HepG2 (cell line): ENCODE measurements at regions not wholly inside any gene's neighbourhood (a gene's known extent, or its start where the extent isn't known, plus 50 kb on each side); places are given as distances from the start of the nearest gene placed in this dataset.

Experiments used
- ATAC-seq: fragments of 200-7000 bp; cut with Tn5 transposase; 3 replicates; pipeline ENCODE4 v1.9.1; 2020; ENCODE audit warnings: mild to moderate bottlenecking, moderate library complexity
- BruUV-seq: library from RNA; stranded (reverse); fragments of 400-500 nt; replicated peaks from 2 replicates; lab custom pipeline; 2021; lab: Mats Ljungman, UMichigan
- CTCF ChIA-PET: fragments of 300-600 bp; formaldehyde crosslinking; extraction: SDS; loops from one replicate; lab custom pipeline; 2021; ENCODE audit warnings: low total read pairs, inconsistent platforms, low intra/inter-chr PET ratio; lab: Yijun Ruan, JAX
- POLR2A ChIA-PET: fragments of 350-600 bp; sonication (Branson Sonifier 250); formaldehyde crosslinking; loops from one replicate; lab custom pipeline; 2020; ENCODE audit warnings: antibody characterized with exemption, inconsistent platforms; lab: Yijun Ruan, JAX
- DNase-seq: peaks from one replicate; pipeline ENCODE4 v3.0.0-alpha.2; 2015; ENCODE audit warnings: low spot score
- FAIRE-seq: peaks from 3 replicates; lab custom pipeline; 2011; peaks lifted over from hg19 to GRCh38; lab: Jason Lieb, UNC
- H2AFZ ChIP-seq: one replicate; pipeline ENCODE4 v1.6.1; 2011; ENCODE audit warnings: low read length, inconsistent platforms
- H3K27ac ChIP-seq: fragments of 300-600 bp; 3 replicates; pipeline ENCODE4 v1.8.0; 2011; ENCODE audit warnings: mixed run types, mild to moderate bottlenecking, mixed read lengths, low read length, inconsistent platforms; ENCODE audit not compliant: insufficient read depth; ENCODE audit errors: extremely low read length
- H3K27me3 ChIP-seq, 2 experiments: fragments of 200-600 bp in 1 of 2; 2 replicates in 1 of 2; 3 replicates in 1 of 2; pipeline versions ENCODE4 v1.6.0 to v1.8.0; 2011; ENCODE audit warnings: low read length in 2 of 2, mild to moderate bottlenecking in 2 of 2, moderate library complexity in 2 of 2, inconsistent platforms in 1 of 2; ENCODE audit not compliant: insufficient read depth in 2 of 2, control insufficient read depth in 1 of 2
- H3K36me3 ChIP-seq, 2 experiments: fragments of 200-600 bp in 1 of 2; replicated peaks in 1 of 2; 2 replicates in 1 of 2; 3 replicates in 1 of 2; pipeline versions ENCODE4 v1.5.1 to v1.8.0; 2011; ENCODE audit warnings: low read length in 2 of 2, inconsistent platforms in 1 of 2; ENCODE audit not compliant: insufficient read depth in 2 of 2, control insufficient read depth in 1 of 2
- H3K4me1 ChIP-seq: 2 replicates; pipeline ENCODE4 v1.5.1; 2012; ENCODE audit warnings: low read length, inconsistent platforms; ENCODE audit not compliant: insufficient read depth
- H3K4me2 ChIP-seq: 2 replicates; pipeline ENCODE4 v1.6.0; 2011; ENCODE audit warnings: low read depth, low read length, inconsistent platforms
- H3K4me3 ChIP-seq, 3 experiments: fragments of 200-600 bp in 1 of 3; sonication (generic), shearing (Covaris generic) in 1 of 3; replicated peaks in 1 of 3; 2 replicates each; pipeline ENCODE4 v1.5.1; 2011 to 2016; ENCODE audit warnings: low read length in 3 of 3, inconsistent platforms in 2 of 3, low read depth in 2 of 3, mild to moderate bottlenecking in 2 of 3, control low read depth in 1 of 3, mixed read lengths in 1 of 3; ENCODE audit not compliant: insufficient read depth in 1 of 3
- H3K79me2 ChIP-seq: one replicate; pipeline ENCODE4 v1.6.1; 2011; ENCODE audit warnings: low read length, inconsistent platforms; ENCODE audit not compliant: insufficient read depth
- H3K9ac ChIP-seq: 2 replicates; pipeline ENCODE4 v1.6.0; 2011; ENCODE audit warnings: mild to moderate bottlenecking, low read depth, low read length, inconsistent platforms; ENCODE audit not compliant: insufficient read depth
- H3K9me3 ChIP-seq: 2 replicates; pipeline ENCODE4 v1.5.1; 2012; ENCODE audit warnings: mild to moderate bottlenecking, low read length
- H4K20me1 ChIP-seq: 2 replicates; pipeline ENCODE4 v1.6.0; 2011; ENCODE audit warnings: inconsistent platforms, mild to moderate bottlenecking, low read length, moderate library complexity; ENCODE audit not compliant: insufficient read depth
- AGO1 ChIP-seq: fragments of 200-400 bp; formaldehyde crosslinking; IDR thresholded peaks from 2 replicates; pipeline ENCODE4 v1.6.1; 2017; ENCODE audit warnings: mild to moderate bottlenecking, low read depth, low read length, moderate library complexity; ENCODE audit not compliant: poor library complexity, severe bottlenecking
- JUN ChIP-seq: sonication (generic); formaldehyde crosslinking; IDR thresholded peaks from 2 replicates; pipeline ENCODE4 v1.4.0; 2020; ENCODE audit warnings: mild to moderate bottlenecking, missing genetic modification reagents
- KLF9 ChIP-seq: IDR thresholded peaks from 2 replicates; pipeline ENCODE4 v1.6.1; 2016; ENCODE audit warnings: low read depth
- SOX13 ChIP-seq, 3 experiments: fragments of 450-650 bp in 1 of 3; sonication (generic) in 1 of 3; formaldehyde crosslinking in 1 of 3; IDR thresholded peaks in 2 of 3; conservative IDR thresholded peaks in 1 of 3; 2 replicates each; pipeline versions ENCODE4 v1.5.0 to v1.6.1; 2016 to 2020; ENCODE audit warnings: antibody characterized with exemption in 1 of 3, mild to moderate bottlenecking in 1 of 3, missing compliant biosample characterization in 1 of 3, missing genetic modification reagents in 1 of 3, moderate library complexity in 1 of 3
- ZBTB42 ChIP-seq: sonication (generic); formaldehyde crosslinking; IDR thresholded peaks from 2 replicates; pipeline ENCODE4 v1.5.0; 2020; ENCODE audit warnings: mild to moderate bottlenecking, missing genetic modification reagents
- ZHX2 ChIP-seq, 2 experiments: sonication (generic) in 1 of 2; formaldehyde crosslinking in 1 of 2; IDR thresholded peaks; 2 replicates each; pipeline versions ENCODE4 v1.6.1 to v1.9.0; 2014 to 2022; ENCODE audit warnings: antibody characterized with exemption in 1 of 2, borderline replicate concordance in 1 of 2, inconsistent platforms in 1 of 2, low read depth in 1 of 2, missing genetic modification reagents in 1 of 2
- ZNF577 ChIP-seq: sonication (generic); formaldehyde crosslinking; IDR thresholded peaks from 2 replicates; pipeline ENCODE4 v1.4.0; 2020; ENCODE audit warnings: mild to moderate bottlenecking, low read depth, missing genetic modification reagents, borderline replicate concordance
- ZNF709 ChIP-seq: sonication (generic); formaldehyde crosslinking; IDR thresholded peaks from 2 replicates; pipeline ENCODE4 v1.5.0; 2020; ENCODE audit warnings: mild to moderate bottlenecking, missing genetic modification reagents
- ZNF766 ChIP-seq: sonication (generic); formaldehyde crosslinking; IDR thresholded peaks from 2 replicates; pipeline ENCODE4 v1.5.0; 2020; ENCODE audit warnings: missing genetic modification reagents, borderline replicate concordance
- WGBS: methylation state at CpG from one replicate; pipeline ENCODE4 v1.1.6; 2017; ENCODE audit warnings: low lambda C conversion rate; 5-methylcytosine and 5-hydroxymethylcytosine counted together
- in situ Hi-C: cut with HindIII; loops from 2 replicates; pipeline ENCODE4 v1.10.0; 2017; ENCODE audit warnings: low pct_unique_long_range_greater_than_20kb; ENCODE audit not compliant: extremely low pct_ligation_motif_present
- intact Hi-C: fragments of 100-400 bp; cut with micrococcal nuclease; formaldehyde crosslinking; loops from one replicate; pipeline ENCODE4 v1.10.0; 2022; ENCODE audit not compliant: unreplicated experiment
- TF ChIP-seq, protein P1 (sequence below): sonication (generic); formaldehyde crosslinking; IDR thresholded peaks from 2 replicates; pipeline ENCODE4 v1.9.0; 2022; ENCODE audit warnings: low read depth, missing genetic modification reagents
- TF ChIP-seq, protein P2 (sequence below): sonication (generic); formaldehyde crosslinking; IDR thresholded peaks from 2 replicates; pipeline ENCODE4 v1.4.0; 2020; ENCODE audit warnings: missing genetic modification reagents

DNA sequence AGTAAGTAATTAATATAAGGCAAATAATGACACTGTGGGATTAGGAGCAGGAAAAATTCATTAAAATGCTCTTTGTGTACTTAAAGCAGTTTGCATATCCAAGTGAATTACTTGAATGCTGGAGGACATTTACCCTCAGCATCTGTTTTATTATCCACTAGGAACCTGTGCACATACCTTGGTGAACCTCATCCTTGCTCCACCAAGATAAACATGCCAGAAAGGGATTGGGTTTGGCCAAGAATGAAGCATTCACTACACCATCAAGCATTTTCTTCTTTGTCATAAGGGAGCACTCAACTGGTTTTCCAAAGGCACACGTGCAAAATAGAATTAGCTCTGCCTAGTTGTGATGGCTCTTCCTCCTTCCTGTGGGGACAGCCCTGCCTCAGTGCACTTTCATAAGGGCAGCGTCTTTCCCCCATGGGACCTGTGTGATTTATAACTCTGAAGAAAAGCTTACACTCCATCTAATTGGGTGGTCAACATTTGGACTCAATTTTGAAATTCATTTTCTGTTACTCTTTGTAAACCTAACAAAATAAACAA is 291.7 kb downstream of the USP46 start:
- H3K9ac ChIP-seq, result no peak overlapping the region
- H3K4me2 ChIP-seq, result no peak overlapping the region
- H4K20me1 ChIP-seq, result no peaks in the 10 kb centered on the region
- ChIA-PET POLR2A (no interaction called here), CTCF (no interaction called here)
- in situ Hi-C loops, result no loop called here
- H3K27ac ChIP-seq, result no peak overlapping the region
- no peak overlapping the region for H3K4me3 ChIP-seq
- H3K4me1 ChIP-seq, result peaks cover 32% of the 10 kb centered on the region
- intact Hi-C loops, result loop anchor here (5.0 kb wide), 1 partner anchor 135 kb away; no protein-coding TSS in a partner anchor
- no peaks in the 10 kb centered on the region for H3K27me3 ChIP-seq
- ATAC-seq (no peak), FAIRE-seq (no peak), DNase-seq (no peak)
- no peaks in the 10 kb centered on the region for H3K79me2 ChIP-seq
- WGBS, result 67% methylated on average over 2 of the region's 2 CpGs
- H3K9me3 ChIP-seq, result no peaks in the 10 kb centered on the region
- BruUV-seq, result no TSS peak
- no peaks in the 10 kb centered on the region for H3K36me3 ChIP-seq
- H2AFZ ChIP-seq, result no peak overlapping the region
- no peak for TF ChIP-seq JUN (CRISPR knock-in tag)
- no peak for TF ChIP-seq ZNF577 (CRISPR knock-in tag)
- TF ChIP-seq ZBTB42, result no peak
- no peak for TF ChIP-seq KLF9 (CRISPR knock-in tag)
- TF ChIP-seq SOX13 (IDR thresholded peaks at IDR 0.05), result no peak
- no peak for TF ChIP-seq SOX13 (CRISPR knock-in tag; conservative IDR thresholded peaks at IDR 0.05 in 1 of 2, IDR thresholded peaks at IDR 0.05 in 1 of 2)
- no peak for TF ChIP-seq ZNF709 (CRISPR knock-in tag)
- no peak for TF ChIP-seq AGO1
- TF ChIP-seq, protein P1, sequence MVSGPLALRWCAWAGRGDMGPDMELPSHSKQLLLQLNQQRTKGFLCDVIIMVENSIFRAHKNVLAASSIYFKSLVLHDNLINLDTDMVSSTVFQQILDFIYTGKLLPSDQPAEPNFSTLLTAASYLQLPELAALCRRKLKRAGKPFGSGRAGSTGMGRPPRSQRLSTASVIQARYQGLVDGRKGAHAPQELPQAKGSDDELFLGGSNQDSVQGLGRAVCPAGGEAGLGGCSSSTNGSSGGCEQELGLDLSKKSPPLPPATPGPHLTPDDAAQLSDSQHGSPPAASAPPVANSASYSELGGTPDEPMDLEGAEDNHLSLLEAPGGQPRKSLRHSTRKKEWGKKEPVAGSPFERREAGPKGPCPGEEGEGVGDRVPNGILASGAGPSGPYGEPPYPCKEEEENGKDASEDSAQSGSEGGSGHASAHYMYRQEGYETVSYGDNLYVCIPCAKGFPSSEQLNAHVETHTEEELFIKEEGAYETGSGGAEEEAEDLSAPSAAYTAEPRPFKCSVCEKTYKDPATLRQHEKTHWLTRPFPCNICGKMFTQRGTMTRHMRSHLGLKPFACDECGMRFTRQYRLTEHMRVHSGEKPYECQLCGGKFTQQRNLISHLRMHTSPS (CRISPR knock-in tag), result no peak
- no peak for TF ChIP-seq ZHX2 (IDR thresholded peaks at IDR 0.05; ENCODE audit: low read depth)
- TF ChIP-seq ZHX2 (CRISPR knock-in tag; IDR thresholded peaks at IDR 0.05; ENCODE audit: borderline replicate concordance), result no peak
- TF ChIP-seq, protein P2, sequence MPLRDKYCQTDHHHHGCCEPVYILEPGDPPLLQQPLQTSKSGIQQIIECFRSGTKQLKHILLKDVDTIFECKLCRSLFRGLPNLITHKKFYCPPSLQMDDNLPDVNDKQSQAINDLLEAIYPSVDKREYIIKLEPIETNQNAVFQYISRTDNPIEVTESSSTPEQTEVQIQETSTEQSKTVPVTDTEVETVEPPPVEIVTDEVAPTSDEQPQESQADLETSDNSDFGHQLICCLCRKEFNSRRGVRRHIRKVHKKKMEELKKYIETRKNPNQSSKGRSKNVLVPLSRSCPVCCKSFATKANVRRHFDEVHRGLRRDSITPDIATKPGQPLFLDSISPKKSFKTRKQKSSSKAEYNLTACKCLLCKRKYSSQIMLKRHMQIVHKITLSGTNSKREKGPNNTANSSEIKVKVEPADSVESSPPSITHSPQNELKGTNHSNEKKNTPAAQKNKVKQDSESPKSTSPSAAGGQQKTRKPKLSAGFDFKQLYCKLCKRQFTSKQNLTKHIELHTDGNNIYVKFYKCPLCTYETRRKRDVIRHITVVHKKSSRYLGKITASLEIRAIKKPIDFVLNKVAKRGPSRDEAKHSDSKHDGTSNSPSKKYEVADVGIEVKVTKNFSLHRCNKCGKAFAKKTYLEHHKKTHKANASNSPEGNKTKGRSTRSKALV (CRISPR knock-in tag), result no peak
- TF ChIP-seq ZNF766 (CRISPR knock-in tag), result no peak
